Panc1 (cell line): ENCODE measurements at regions not wholly inside any gene's neighbourhood (a gene's known extent, or its start where the extent isn't known, plus 50 kb on each side); places are given as distances from the start of the nearest gene placed in this dataset.

Source experiments
- ATAC-seq: fragments of 200-7000 bp; cut with Tn5 transposase; 2 replicates; pipeline ENCODE4 v1.9.1; 2020; ENCODE audit warnings: mild to moderate bottlenecking, moderate library complexity
- BruUV-seq: library from RNA; stranded (reverse); fragments of 400-500 nt; replicated peaks from 2 replicates; lab custom pipeline; 2021; lab: Mats Ljungman, UMichigan
- CTCF ChIA-PET: fragments of 300-600 bp; sonication (Branson Sonifier 250); formaldehyde crosslinking; loops from one replicate; lab custom pipeline; 2022; ENCODE audit warnings: antibody characterized with exemption; lab: Charles Lee
- POLR2A ChIA-PET: fragments of 300-600 bp; sonication (Branson Sonifier 250); formaldehyde crosslinking; loops from one replicate; lab custom pipeline; 2022; ENCODE audit warnings: antibody characterized with exemption; lab: Charles Lee
- DNase-seq: peaks from one replicate; pipeline ENCODE4 v3.0.0-alpha.2; 2010; ENCODE audit warnings: low read depth, low spot score
- H3K27ac ChIP-seq: 2 replicates; pipeline ENCODE4 v1.5.1; 2011; ENCODE audit warnings: mild to moderate bottlenecking, low read length, inconsistent platforms
- H3K27me3 ChIP-seq: fragments of 200-500 bp; sonication (Bioruptor generic); 2 replicates; pipeline ENCODE4 v1.6.0; 2014; ENCODE audit warnings: low read length, inconsistent platforms; ENCODE audit not compliant: control insufficient read depth, insufficient read depth
- H3K36me3 ChIP-seq: fragments of 200-500 bp; sonication (Bioruptor generic); 2 replicates; pipeline ENCODE4 v1.5.1; 2014; ENCODE audit warnings: inconsistent platforms, mild to moderate bottlenecking, low read length, moderate library complexity; ENCODE audit not compliant: control insufficient read depth, insufficient read depth
- H3K4me1 ChIP-seq: 2 replicates; pipeline ENCODE4 v1.5.1; 2011; ENCODE audit warnings: inconsistent platforms, mild to moderate bottlenecking, low read length, moderate library complexity; ENCODE audit not compliant: control insufficient read depth, insufficient read depth
- H3K4me3 ChIP-seq, 2 experiments: 2 replicates each; pipeline ENCODE4 v1.5.1; 2011 to 2012; ENCODE audit warnings: low read depth in 2 of 2, low read length in 2 of 2, mild to moderate bottlenecking in 2 of 2, inconsistent platforms in 1 of 2, moderate library complexity in 1 of 2
- H3K9me3 ChIP-seq: fragments of 200-500 bp; sonication (Bioruptor generic); 2 replicates; pipeline ENCODE4 v1.5.1; 2014; ENCODE audit warnings: low read depth, mild to moderate bottlenecking, inconsistent platforms, low read length, moderate library complexity; ENCODE audit not compliant: control insufficient read depth, insufficient read depth
- CTCF ChIP-seq: fragments of 450-650 bp; IDR thresholded peaks from 2 replicates; pipeline ENCODE4 v1.5.1; 2017; ENCODE audit warnings: mild to moderate bottlenecking
- POLR2AphosphoS5 ChIP-seq: IDR thresholded peaks from 2 replicates; pipeline ENCODE4 v1.6.1; 2012; ENCODE audit warnings: mild to moderate bottlenecking, low read depth, low read length, moderate library complexity
- SIN3A ChIP-seq: IDR thresholded peaks from 2 replicates; pipeline ENCODE4 v1.6.1; 2012; ENCODE audit warnings: low read depth, mild to moderate bottlenecking, low read length, moderate library complexity, borderline replicate concordance; ENCODE audit not compliant: insufficient read depth
- TCF7L2 ChIP-seq: IDR thresholded peaks from 2 replicates; pipeline ENCODE4 v1.6.1; 2011; ENCODE audit warnings: mild to moderate bottlenecking, low read depth, low read length, inconsistent platforms
- in situ Hi-C: cut with HindIII; loops from 2 replicates; pipeline ENCODE4 v1.10.0; 2016; ENCODE audit warnings: low sequenced_read_pairs, low pct_unique_long_range_greater_than_20kb
- intact Hi-C: fragments of 100-400 bp; cut with micrococcal nuclease; formaldehyde crosslinking; loops from one replicate; pipeline ENCODE4 v1.10.0; 2022; ENCODE audit not compliant: unreplicated experiment
- TF ChIP-seq, protein P1 (sequence below), 2 experiments: IDR thresholded peaks; 2 replicates each; pipeline ENCODE4 v1.6.1; 2011 to 2012; ENCODE audit warnings: low read depth in 2 of 2, control low read depth in 1 of 2, low read length in 1 of 2, mild to moderate bottlenecking in 1 of 2, moderate library complexity in 1 of 2; ENCODE audit not compliant: insufficient read depth in 1 of 2

DNA sequence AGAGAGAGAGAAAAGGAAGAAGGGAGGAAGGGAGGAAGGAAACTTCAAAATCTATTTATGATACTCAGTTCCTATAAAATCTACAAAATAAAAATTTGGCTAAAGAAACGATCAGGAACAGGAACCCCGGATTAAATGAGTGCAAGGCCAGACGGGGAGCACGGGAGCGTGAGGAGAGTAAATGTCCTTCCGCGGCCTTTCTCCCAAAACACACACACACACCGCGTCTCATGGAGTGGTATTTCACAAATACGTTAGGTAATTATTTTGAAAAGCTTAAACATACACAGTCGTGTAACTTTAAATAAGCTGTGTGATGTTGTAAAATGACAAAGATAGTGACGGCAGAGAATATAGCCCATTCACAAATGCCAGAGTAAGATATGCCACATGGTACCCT, 125.7 kb upstream of the AFDN start:
- CTCF ChIA-PET: no interaction called here
- in situ Hi-C loops: no loop called here
- no peak for ATAC-seq

DNA sequence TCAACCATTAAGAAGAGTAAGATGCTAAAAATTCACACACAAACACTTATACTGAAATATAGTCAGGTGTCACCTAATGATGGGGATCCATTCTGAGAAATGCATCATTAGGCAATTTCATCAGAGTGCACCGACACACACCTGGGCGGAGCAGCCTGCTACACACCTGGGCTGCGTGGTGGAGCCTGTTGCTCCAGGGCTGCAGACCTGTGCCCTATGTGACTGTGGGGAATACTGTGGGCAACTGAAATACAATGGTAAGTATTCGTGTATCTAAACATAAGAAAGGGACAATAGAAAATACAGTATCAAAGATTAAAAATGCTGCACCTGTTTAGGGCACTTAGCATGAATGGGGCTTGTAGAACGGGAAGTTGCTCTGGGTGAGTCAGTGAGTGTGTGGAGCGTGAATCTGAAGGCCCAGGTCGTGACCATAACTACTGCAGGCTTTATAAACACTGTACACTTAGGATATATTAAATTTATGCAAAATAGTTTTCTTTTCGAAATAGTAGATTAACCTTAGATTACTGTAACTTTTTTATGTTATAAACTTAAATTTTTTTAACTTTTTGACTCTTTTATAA, 124.4 kb upstream of the AFDN start:
- intact Hi-C loops: no loop called here

More for the DNA sequence above, 125.7 kb upstream of the AFDN start:
- no peak for TF ChIP-seq CTCF
- no peak for TF ChIP-seq TCF7L2
- TF ChIP-seq SIN3A: no peak
- TF ChIP-seq, protein P1, sequence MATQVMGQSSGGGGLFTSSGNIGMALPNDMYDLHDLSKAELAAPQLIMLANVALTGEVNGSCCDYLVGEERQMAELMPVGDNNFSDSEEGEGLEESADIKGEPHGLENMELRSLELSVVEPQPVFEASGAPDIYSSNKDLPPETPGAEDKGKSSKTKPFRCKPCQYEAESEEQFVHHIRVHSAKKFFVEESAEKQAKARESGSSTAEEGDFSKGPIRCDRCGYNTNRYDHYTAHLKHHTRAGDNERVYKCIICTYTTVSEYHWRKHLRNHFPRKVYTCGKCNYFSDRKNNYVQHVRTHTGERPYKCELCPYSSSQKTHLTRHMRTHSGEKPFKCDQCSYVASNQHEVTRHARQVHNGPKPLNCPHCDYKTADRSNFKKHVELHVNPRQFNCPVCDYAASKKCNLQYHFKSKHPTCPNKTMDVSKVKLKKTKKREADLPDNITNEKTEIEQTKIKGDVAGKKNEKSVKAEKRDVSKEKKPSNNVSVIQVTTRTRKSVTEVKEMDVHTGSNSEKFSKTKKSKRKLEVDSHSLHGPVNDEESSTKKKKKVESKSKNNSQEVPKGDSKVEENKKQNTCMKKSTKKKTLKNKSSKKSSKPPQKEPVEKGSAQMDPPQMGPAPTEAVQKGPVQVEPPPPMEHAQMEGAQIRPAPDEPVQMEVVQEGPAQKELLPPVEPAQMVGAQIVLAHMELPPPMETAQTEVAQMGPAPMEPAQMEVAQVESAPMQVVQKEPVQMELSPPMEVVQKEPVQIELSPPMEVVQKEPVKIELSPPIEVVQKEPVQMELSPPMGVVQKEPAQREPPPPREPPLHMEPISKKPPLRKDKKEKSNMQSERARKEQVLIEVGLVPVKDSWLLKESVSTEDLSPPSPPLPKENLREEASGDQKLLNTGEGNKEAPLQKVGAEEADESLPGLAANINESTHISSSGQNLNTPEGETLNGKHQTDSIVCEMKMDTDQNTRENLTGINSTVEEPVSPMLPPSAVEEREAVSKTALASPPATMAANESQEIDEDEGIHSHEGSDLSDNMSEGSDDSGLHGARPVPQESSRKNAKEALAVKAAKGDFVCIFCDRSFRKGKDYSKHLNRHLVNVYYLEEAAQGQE (IDR thresholded peaks at IDR 0.05; ENCODE audit: insufficient read depth in 1 of 2, low read depth in 2 of 2, low read length in 1 of 2): no peak
- TF ChIP-seq POLR2AphosphoS5: no peak
- POLR2A ChIA-PET: no interaction called here
- no peaks in the 10 kb centered on the region for H3K4me1 ChIP-seq
- H3K4me3 ChIP-seq: no peak overlapping the region
- intact Hi-C loops: no loop called here
- H3K27ac ChIP-seq: no peak overlapping the region
- BruUV-seq: no TSS peak
- no peaks in the 10 kb centered on the region for H3K9me3 ChIP-seq
- no peaks in the 10 kb centered on the region for H3K27me3 ChIP-seq
- DNase-seq: no peak
- H3K36me3 ChIP-seq: no peaks in the 10 kb centered on the region

More for the DNA sequence above, 124.4 kb upstream of the AFDN start:
- in situ Hi-C loops: no loop called here
- TF ChIP-seq CTCF: no peak
- TF ChIP-seq, protein P1 (IDR thresholded peaks at IDR 0.05; ENCODE audit: insufficient read depth in 1 of 2, low read depth in 2 of 2, low read length in 1 of 2): no peak
- TF ChIP-seq POLR2AphosphoS5: no peak
- TF ChIP-seq SIN3A: no peak
- no peak for TF ChIP-seq TCF7L2
- no peak for DNase-seq
- Histone ChIP-seq H3K4me1 (no peaks in the 10 kb centered on the region), H3K27ac (no peak overlapping the region), H3K36me3 (no peaks in the 10 kb centered on the region), H3K4me3 (no peak overlapping the region), H3K9me3 (no peaks in the 10 kb centered on the region), H3K27me3 (no peaks in the 10 kb centered on the region)
- CTCF ChIA-PET: no interaction called here
- no peak for ATAC-seq
- POLR2A ChIA-PET: no interaction called here
- BruUV-seq: no TSS peak
